Cardiac muscle cell (in vitro differentiated cells and primary cell): ENCODE measurements at regions not wholly inside any gene's neighbourhood (a gene's known extent, or its start where the extent isn't known, plus 50 kb on each side); places are given as distances from the start of the nearest gene placed in this dataset.

Source experiments
- DNase-seq, 2 donors: peaks; one replicate each; pipeline versions ENCODE4 v3.0.0 to v3.0.0-alpha.2; 2010 to 2017; ENCODE audit warnings: low read depth in 1 of 2, low spot score in 1 of 2
- H3K27ac ChIP-seq: fragments of 200-600 bp; sonication (generic); 2 replicates; pipeline ENCODE4 v1.5.1; 2016
- H3K27me3 ChIP-seq: fragments of 200-600 bp; sonication (generic); 2 replicates; pipeline ENCODE4 v1.6.0; 2016; ENCODE audit warnings: control low read depth
- H3K36me3 ChIP-seq: fragments of 200-600 bp; sonication (generic); 2 replicates; pipeline ENCODE4 v1.5.1; 2016; ENCODE audit warnings: control low read depth
- H3K4me1 ChIP-seq: fragments of 200-600 bp; sonication (generic); 2 replicates; pipeline ENCODE4 v1.8.1; 2017; ENCODE audit warnings: low read depth, mild to moderate bottlenecking, mixed run types
- H3K4me3 ChIP-seq: fragments of 200-600 bp; sonication (generic); 2 replicates; pipeline ENCODE4 v1.5.1; 2016; ENCODE audit warnings: mild to moderate bottlenecking
- H3K9me3 ChIP-seq: fragments of 200-600 bp; sonication (generic); 2 replicates; pipeline ENCODE4 v1.5.1; 2017; ENCODE audit warnings: low read depth, mild to moderate bottlenecking, control low read depth
- TF ChIP-seq, protein P1 (sequence below): IDR thresholded peaks from 2 replicates; pipeline ENCODE4 v1.5.1; 2012; ENCODE audit warnings: low read depth, mild to moderate bottlenecking, low read length

DNA sequence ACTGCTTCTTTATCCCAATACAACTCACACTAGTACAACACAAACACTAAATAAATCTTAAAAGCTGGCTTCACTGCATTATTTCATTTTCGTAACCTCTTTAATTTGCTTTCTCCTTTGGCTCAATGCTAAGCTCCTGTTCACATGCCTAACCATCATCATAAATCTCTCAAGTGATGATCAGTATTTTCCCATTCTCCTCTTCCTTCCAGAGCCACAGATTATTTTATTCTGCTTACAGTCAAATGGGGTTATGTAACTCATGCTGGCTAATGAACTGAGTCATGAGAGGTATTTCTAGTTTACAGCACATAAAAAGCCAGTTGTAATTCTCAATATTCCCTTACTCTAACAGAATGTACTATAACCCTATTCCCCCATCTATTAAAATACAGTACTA lies 350.4 kb upstream of the ZC3H15 start:
- Histone ChIP-seq H3K27me3 (no peaks in the 10 kb centered on the region), H3K4me3 (no peak overlapping the region), H3K27ac (no peak overlapping the region), H3K36me3 (no peaks in the 10 kb centered on the region), H3K4me1 (no peaks in the 10 kb centered on the region), H3K9me3 (no peaks in the 10 kb centered on the region)
- TF ChIP-seq, protein P1, sequence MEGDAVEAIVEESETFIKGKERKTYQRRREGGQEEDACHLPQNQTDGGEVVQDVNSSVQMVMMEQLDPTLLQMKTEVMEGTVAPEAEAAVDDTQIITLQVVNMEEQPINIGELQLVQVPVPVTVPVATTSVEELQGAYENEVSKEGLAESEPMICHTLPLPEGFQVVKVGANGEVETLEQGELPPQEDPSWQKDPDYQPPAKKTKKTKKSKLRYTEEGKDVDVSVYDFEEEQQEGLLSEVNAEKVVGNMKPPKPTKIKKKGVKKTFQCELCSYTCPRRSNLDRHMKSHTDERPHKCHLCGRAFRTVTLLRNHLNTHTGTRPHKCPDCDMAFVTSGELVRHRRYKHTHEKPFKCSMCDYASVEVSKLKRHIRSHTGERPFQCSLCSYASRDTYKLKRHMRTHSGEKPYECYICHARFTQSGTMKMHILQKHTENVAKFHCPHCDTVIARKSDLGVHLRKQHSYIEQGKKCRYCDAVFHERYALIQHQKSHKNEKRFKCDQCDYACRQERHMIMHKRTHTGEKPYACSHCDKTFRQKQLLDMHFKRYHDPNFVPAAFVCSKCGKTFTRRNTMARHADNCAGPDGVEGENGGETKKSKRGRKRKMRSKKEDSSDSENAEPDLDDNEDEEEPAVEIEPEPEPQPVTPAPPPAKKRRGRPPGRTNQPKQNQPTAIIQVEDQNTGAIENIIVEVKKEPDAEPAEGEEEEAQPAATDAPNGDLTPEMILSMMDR = no peak
- no peak for DNase-seq

DNA sequence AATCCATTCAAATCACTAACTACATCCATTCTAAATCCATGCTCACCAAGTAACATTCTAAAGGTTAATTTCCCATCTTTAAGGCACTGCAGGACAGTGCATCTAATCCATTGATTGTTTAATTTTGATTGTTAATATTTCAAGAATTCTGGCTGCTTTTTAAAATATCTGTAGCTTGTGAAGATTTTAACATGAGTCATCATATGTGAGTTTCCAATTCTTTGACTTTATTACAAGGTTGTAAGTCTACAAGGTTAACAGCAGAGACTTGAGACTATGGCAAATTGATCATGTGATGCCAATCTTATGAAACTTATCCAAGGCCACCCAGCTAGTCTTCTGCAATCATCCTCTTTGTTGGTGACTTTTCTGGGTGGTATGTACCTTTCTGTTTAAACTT lies 349.2 kb upstream of the ZC3H15 start:
- Histone ChIP-seq H3K4me3 (no peak overlapping the region), H3K4me1 (no peaks in the 10 kb centered on the region), H3K27me3 (no peaks in the 10 kb centered on the region), H3K36me3 (no peaks in the 10 kb centered on the region), H3K9me3 (no peaks in the 10 kb centered on the region), H3K27ac (no peak overlapping the region)
- TF ChIP-seq, protein P1 = no peak
- DNase-seq = no peak

DNA sequence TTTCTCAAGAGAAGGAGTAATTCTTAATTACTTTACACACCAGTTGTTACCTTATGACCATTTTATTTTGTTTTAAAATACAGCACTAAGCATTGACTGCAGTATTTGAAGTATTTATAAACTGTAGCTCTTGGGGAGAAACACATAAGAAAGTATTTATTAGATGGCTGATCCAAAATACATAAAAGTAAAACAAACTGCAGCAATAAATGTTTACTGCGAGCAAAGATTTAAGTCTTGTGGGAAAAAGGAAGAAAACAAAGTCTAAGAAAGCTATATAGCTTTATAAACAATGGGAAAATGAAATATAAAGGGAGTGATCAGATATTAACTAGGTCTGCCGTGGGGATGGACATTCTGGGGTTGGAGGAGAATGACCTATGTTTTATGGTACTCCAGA lies 347.2 kb upstream of the ZC3H15 start:
- Histone ChIP-seq H3K36me3 (no peaks in the 10 kb centered on the region), H3K4me3 (no peak overlapping the region), H3K27me3 (no peaks in the 10 kb centered on the region), H3K9me3 (no peaks in the 10 kb centered on the region), H3K4me1 (no peaks in the 10 kb centered on the region), H3K27ac (no peak overlapping the region)
- DNase-seq = no peak
- TF ChIP-seq, protein P1 = no peak

DNA sequence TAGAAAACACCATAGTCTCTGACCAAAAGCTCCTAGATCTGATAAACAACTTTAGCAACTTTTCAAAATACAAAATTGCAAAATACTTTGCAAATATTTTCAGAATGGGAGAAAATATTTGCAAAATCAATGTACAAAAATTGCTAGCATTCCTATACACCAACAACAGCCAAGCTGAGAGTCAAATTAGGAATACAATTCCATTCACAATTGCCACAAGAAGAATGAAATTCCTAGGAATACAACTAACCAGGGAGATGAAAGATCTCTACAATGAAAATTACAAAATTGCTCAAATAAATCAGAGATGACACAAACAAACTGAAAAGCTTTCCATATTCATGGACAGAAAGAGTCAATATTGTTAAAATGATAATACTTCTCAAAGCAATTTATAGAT lies 327.0 kb upstream of the ZC3H15 start:
- H3K36me3 ChIP-seq = no peaks in the 10 kb centered on the region
- no peaks in the 10 kb centered on the region for H3K9me3 ChIP-seq
- no peak overlapping the region for H3K4me3 ChIP-seq
- TF ChIP-seq, protein P1 = no peak
- no peak for DNase-seq
- H3K4me1 ChIP-seq = no peaks in the 10 kb centered on the region
- no peak overlapping the region for H3K27ac ChIP-seq
- H3K27me3 ChIP-seq = no peaks in the 10 kb centered on the region

DNA sequence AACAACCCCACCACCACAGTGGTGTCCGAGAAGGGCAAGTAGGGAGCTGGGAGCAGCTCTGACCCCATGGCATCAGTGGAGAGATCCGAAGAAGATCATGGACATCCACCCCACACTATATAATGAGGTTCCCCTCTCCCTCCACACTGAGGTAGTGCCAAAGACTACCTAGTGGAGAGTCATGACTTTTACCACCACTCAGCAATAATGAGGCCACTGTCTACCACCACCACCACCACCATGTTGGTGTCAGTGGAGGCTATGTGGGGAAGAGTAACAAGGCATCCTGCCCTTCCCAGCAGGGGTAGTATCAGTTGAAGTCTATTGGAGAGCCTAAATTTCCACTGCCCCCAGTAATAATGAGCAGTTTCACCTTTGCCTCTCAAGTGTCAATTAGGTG lies 321.7 kb upstream of the ZC3H15 start:
- TF ChIP-seq, protein P1 = no peak
- no peak overlapping the region for H3K27ac ChIP-seq
- DNase-seq = no peak
- H3K4me3 ChIP-seq = no peak overlapping the region
- no peaks in the 10 kb centered on the region for H3K36me3 ChIP-seq
- no peaks in the 10 kb centered on the region for H3K9me3 ChIP-seq
- H3K27me3 ChIP-seq = no peaks in the 10 kb centered on the region
- no peaks in the 10 kb centered on the region for H3K4me1 ChIP-seq

DNA sequence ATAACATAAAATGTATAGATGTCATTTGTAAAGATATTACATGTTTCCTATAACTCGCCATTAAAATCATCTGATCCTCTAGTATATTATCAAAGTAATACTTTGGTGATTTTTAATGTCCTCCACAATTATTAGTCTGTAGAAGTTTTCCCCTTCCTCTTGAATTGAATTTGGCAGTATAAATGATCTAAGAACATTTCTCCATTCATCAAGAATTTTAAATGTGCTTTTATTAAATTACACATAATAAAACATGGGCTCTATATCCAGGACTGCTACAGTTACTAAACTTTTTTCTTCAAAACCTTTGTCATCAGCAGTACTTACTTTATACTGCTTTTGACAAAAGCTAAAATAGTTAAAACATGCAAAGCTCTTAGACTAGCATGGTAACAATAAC lies 315.4 kb upstream of the ZC3H15 start:
- no peak for DNase-seq
- Histone ChIP-seq H3K4me3 (no peak overlapping the region), H3K4me1 (no peaks in the 10 kb centered on the region), H3K27me3 (no peaks in the 10 kb centered on the region), H3K27ac (no peak overlapping the region), H3K9me3 (no peaks in the 10 kb centered on the region), H3K36me3 (no peaks in the 10 kb centered on the region)
- TF ChIP-seq, protein P1 = no peak
